ENCODE measurements at regions not wholly inside any gene's neighbourhood (a gene's known extent, or its start where the extent isn't known, plus 50 kb on each side); places are given as distances from the start of the nearest gene placed in this dataset.
"Not testable (repeated sequence)": the region's sequence is repeated elsewhere in the genome, so short reads cannot be mapped to it uniquely, and the experiment has no call there.

GRCh38 chr11:103609117-103610066 is 427.0 kb upstream of the DDI1 start:
- DNase-seq (ENCODE audit: low spot score), result no peak

GRCh38 chr11:103610435-103610834 is 426.0 kb upstream of the DDI1 start:
- no peak for TF ChIP-seq CTCF (IDR thresholded peaks at IDR 0.05; ENCODE audit: extremely low read depth, missing control alignments)
- no peak for DNase-seq (ENCODE audit: low spot score)

More at GRCh38 chr11:103609117-103610066, 427.0 kb upstream of the DDI1 start:
- TF ChIP-seq CTCF (IDR thresholded peaks at IDR 0.05; ENCODE audit: extremely low read depth, missing control alignments), result peak; percentile 5

- not testable (repeated sequence) for DNase-seq (ENCODE audit: low spot score)
These were observed 424.7 kb upstream of the DDI1 start for GRCh38 chr11:103611526-103612260.

- not testable (repeated sequence) for DNase-seq (ENCODE audit: low spot score)
These were observed 424.0 kb upstream of the DDI1 start for GRCh38 chr11:103612451-103612850.

- not testable (repeated sequence) for DNase-seq (ENCODE audit: low spot score)
These were observed 419.9 kb upstream of the DDI1 start for GRCh38 chr11:103616586-103616985.

GRCh38 chr11:103618528-103618927 is 417.9 kb upstream of the DDI1 start:
- no peak for TF ChIP-seq CTCF (IDR thresholded peaks at IDR 0.05; ENCODE audit: extremely low read depth, missing control alignments)
- no peak for DNase-seq (ENCODE audit: low spot score)

- no peak for DNase-seq (ENCODE audit: low spot score)
- no peak for TF ChIP-seq CTCF (IDR thresholded peaks at IDR 0.05; ENCODE audit: extremely low read depth, missing control alignments)
These were observed 417.0 kb upstream of the DDI1 start for GRCh38 chr11:103619480-103619879.

GRCh38 chr11:103619938-103620337 is 416.5 kb upstream of the DDI1 start:
- TF ChIP-seq CTCF (IDR thresholded peaks at IDR 0.05; ENCODE audit: extremely low read depth, missing control alignments), result no peak
- DNase-seq (ENCODE audit: low spot score), result no peak

- no peak for TF ChIP-seq CTCF (IDR thresholded peaks at IDR 0.05; ENCODE audit: extremely low read depth, missing control alignments)
- DNase-seq (ENCODE audit: low spot score), result no peak
These were observed 414.1 kb upstream of the DDI1 start for GRCh38 chr11:103622296-103622695.
